ENCODE measurements at regions not wholly inside any gene's neighbourhood (a gene's known extent, or its start where the extent isn't known, plus 50 kb on each side); places are given as distances from the start of the nearest gene placed in this dataset.

DNA sequence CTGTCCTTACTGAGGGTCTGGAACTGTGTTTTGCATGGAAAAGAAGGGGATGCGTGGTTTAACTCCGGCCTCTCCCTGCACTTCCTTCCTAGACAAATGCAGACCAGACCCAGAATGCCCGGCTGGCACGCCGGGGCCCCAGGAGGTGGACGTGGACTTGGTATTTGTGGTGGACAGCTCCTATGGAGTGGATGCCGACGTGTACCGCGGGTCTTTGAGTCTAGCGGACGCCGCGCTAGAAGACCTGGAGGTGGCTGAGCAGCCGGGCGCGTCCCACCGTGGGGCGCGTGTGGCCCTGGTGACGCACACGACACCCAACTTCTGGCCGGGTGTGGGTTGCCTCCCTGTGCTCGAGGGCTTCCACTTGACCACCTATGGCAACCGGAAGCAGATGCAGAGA, 81.8 kb upstream of the COL6A5 start:
- no peak for DNase-seq

DNA sequence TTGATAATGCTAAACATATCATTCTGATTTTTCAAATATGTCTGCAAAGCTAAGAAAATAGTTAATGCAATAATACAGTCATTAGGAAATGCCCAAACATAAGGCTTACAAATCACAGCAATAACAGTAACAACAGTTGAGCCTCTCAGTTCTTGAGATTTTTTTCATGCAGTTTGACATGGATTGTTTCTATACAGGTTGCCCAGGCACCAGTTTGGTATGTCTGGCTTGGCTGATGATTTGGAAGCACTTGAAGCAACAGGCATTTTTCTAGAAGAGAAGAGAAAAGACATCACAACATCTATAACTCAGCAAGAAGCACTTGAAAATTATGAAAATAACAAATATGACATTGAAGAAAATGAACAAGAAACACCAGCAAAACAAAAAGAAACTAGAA, 78.7 kb upstream of the COL6A5 start:
- DNase-seq: no peak

DNA sequence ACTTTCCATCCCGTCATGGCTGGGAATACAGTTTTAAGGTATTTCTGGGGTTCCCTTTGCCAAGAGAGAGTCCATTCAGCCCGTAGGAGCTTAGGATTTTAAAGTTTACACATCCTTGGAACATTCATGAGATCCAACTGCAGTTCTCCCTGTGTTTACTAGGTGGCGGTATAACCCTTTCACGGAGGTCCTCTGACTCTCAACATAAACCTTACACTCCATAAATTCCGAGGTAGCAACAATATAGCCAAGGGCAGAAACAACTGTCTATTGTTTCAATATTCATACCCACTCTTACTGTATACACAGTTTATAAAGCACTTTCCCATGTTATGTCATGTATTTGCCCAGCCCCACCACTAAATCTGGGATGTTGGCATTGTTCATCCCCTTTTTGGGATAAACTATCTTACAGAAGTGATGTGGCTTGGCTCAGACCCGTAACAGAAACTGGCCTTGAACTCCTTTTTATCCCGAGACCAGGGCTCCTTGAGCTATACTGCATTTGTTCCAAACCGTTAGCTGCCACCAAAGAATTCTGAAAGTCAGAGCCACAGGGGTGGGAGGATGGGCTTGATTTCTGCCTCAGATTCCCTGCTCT, 69.2 kb upstream of the COL6A5 start:
- DNase-seq: no peak

DNA sequence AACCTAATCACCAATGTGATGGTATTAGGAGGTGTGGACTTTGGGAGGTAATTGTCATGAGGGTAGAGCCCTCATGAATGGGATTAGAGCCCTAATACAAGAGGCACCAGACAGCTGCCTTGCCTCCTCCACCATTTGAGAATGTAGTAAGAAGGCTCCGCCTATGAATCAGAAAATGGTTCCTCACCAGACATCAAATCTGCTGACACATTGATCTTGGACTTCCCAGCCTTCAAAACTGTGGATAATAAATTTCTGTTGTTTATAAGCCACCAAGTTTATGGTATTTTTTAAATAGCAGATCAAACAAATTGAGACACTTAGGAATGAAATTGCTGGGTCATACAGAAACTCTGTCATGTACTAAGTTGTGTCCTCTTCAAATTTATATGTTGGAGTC, 56.8 kb upstream of the COL6A5 start:
- no peak for DNase-seq

DNA sequence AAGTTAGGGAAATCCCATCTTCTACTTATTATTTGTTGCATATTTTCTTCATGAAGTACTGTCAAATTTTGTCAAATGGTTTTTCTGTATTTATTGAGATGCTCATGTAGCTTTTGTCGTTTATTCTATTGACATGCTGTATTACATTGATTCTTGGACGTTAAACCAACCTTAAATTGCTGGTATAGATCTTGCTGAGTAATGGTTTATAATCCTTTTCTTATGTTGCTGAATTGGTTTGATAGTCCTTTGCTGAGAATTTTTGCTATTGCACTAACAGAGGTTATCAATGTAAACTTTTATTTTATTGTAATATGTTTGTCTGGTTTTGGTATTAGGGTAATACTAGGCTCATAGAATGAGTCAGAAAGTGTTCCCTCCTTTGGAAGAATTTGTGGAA, 54.3 kb upstream of the COL6A5 start:
- DNase-seq: no peak

DNA sequence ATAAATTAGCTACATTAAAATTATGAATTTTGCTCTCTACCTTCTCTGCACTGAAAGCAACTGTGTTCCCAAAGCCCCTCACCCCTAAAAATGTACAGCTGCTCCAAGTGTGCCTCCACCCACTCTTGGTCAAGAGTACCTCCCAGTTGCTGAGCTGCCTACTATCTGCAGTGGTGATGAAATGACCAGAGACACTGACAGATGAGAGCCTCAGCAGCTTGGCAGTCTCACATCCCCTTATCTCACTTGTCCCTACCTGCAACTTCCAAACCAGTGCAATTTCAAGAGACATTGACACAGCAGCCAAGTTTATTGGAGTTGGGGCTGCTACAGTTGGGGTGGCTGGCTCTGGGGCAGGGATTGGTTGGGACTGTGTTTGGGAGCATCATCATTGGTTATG, 52.2 kb upstream of the COL6A5 start:
- no peak for DNase-seq

All from islet precursor cell (in vitro differentiated cells).